ENCODE measurements at regions not wholly inside any gene's neighbourhood (a gene's known extent, or its start where the extent isn't known, plus 50 kb on each side); places are given as distances from the start of the nearest gene placed in this dataset.
A peak's percentile ranks its signal among the peaks of the same experiment; 100 is the strongest.

- TF ChIP-seq RBAK (tag by site-specific recombination; IDR thresholded peaks at IDR 0.05) (0 out of 2 replicates have a peak, but pooled peaks have one; percentile 50), ZBTB1 (tag by site-specific recombination; IDR thresholded peaks at IDR 0.05) (no peak), ZNF26 (tag by site-specific recombination; IDR thresholded peaks at IDR 0.05) (no peak), ZNF138 (tag by site-specific recombination; IDR thresholded peaks at IDR 0.05; ENCODE audit: borderline replicate concordance) (no peak), ZNF398 (tag by site-specific recombination; IDR thresholded peaks at IDR 0.05) (no peak), PRDM2 (tag by site-specific recombination; IDR thresholded peaks at IDR 0.05; ENCODE audit: borderline replicate concordance) (no peak), MYNN (tag by site-specific recombination; IDR thresholded peaks at IDR 0.05; ENCODE audit: borderline replicate concordance) (no peak), ZNF624 (tag by site-specific recombination; IDR thresholded peaks at IDR 0.05) (no peak), ZNF221 (tag by site-specific recombination; IDR thresholded peaks at IDR 0.05; ENCODE audit: borderline replicate concordance) (no peak), ATF2 (tag by site-specific recombination; IDR thresholded peaks at IDR 0.05; ENCODE audit: low read depth) (no peak), INSM2 (tag by site-specific recombination; IDR thresholded peaks at IDR 0.05) (no peak), ZNF792 (tag by site-specific recombination; IDR thresholded peaks at IDR 0.05) (no peak), PRDM6 (tag by site-specific recombination; IDR thresholded peaks at IDR 0.05) (no peak), TRIM28 (IDR thresholded peaks at IDR 0.05; ENCODE audit: borderline replicate concordance, low read length) (no peak), ZNF169 (tag by site-specific recombination; IDR thresholded peaks at IDR 0.05) (no peak), KLF17 (tag by site-specific recombination; IDR thresholded peaks at IDR 0.05) (no peak), ZNF211 (tag by site-specific recombination; IDR thresholded peaks at IDR 0.05; ENCODE audit: low read depth) (no peak), ZNF202 (tag by site-specific recombination; IDR thresholded peaks at IDR 0.05; ENCODE audit: borderline replicate concordance) (no peak), TSHZ1 (tag by site-specific recombination; IDR thresholded peaks at IDR 0.05; ENCODE audit: borderline replicate concordance) (no peak), ZNF777 (tag by site-specific recombination; IDR thresholded peaks at IDR 0.05; ENCODE audit: borderline replicate concordance) (no peak)
These were observed 182.0 kb downstream of the REEP3 start (continued) for GRCh38 chr10:63703113-63703670.
